B cell (primary cell): ENCODE measurements at regions not wholly inside any gene's neighbourhood (a gene's known extent, or its start where the extent isn't known, plus 50 kb on each side); places are given as distances from the start of the nearest gene placed in this dataset.

ENCODE experiments used
- EZH2 ChIP-seq: IDR thresholded peaks from 2 replicates; pipeline ENCODE4 v1.6.1; 2012; ENCODE audit warnings: borderline replicate concordance, low read depth, mild to moderate bottlenecking, moderate library complexity, low read length; ENCODE audit not compliant: insufficient read depth, poor library complexity, severe bottlenecking
- TF ChIP-seq, protein P1 (sequence below): fragments of 200-600 bp; IDR thresholded peaks from one replicate; pipeline ENCODE4 v1.8.0; 2022; ENCODE audit warnings: antibody characterized with exemption, mild to moderate bottlenecking

GRCh38 chr9:79266986-79267385 is 304.8 kb upstream of the TLE4 start:
- TF ChIP-seq, protein P1, sequence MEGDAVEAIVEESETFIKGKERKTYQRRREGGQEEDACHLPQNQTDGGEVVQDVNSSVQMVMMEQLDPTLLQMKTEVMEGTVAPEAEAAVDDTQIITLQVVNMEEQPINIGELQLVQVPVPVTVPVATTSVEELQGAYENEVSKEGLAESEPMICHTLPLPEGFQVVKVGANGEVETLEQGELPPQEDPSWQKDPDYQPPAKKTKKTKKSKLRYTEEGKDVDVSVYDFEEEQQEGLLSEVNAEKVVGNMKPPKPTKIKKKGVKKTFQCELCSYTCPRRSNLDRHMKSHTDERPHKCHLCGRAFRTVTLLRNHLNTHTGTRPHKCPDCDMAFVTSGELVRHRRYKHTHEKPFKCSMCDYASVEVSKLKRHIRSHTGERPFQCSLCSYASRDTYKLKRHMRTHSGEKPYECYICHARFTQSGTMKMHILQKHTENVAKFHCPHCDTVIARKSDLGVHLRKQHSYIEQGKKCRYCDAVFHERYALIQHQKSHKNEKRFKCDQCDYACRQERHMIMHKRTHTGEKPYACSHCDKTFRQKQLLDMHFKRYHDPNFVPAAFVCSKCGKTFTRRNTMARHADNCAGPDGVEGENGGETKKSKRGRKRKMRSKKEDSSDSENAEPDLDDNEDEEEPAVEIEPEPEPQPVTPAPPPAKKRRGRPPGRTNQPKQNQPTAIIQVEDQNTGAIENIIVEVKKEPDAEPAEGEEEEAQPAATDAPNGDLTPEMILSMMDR: no peak
- no peak for TF ChIP-seq EZH2
